Esophagus muscularis mucosa (tissue), 4 donors: ENCODE measurements at regions not wholly inside any gene's neighbourhood (a gene's known extent, or its start where the extent isn't known, plus 50 kb on each side); places are given as distances from the start of the nearest gene placed in this dataset.
"Not testable (repeated sequence)": the region's sequence is repeated elsewhere in the genome, so short reads cannot be mapped to it uniquely, and the experiment has no call there.

Experiments used
- DNase-seq: peaks from one replicate; pipeline ENCODE4 v3.0.0-alpha.2; 2017; ENCODE audit errors: extremely low spot score
- H3K27ac ChIP-seq, 4 donors: fragments of 200-600 bp; sonication (generic); replicated peaks in 1 of 4; 1 replicate in 3 of 4; 2 replicates in 1 of 4; pipeline ENCODE4 v1.5.1; 2016 to 2019; ENCODE audit warnings: mild to moderate bottlenecking in 1 of 4
- H3K27me3 ChIP-seq, 4 donors: fragments of 200-600 bp; sonication (generic); one replicate each; pipeline versions ENCODE4 v1.5.1 to v1.6.0; 2016 to 2019
- H3K36me3 ChIP-seq, 4 donors: fragments of 200-600 bp; sonication (generic); one replicate each; pipeline ENCODE4 v1.5.1; 2016 to 2019
- H3K4me1 ChIP-seq, 4 donors: fragments of 200-600 bp; sonication (generic); one replicate each; pipeline ENCODE4 v1.5.1; 2016 to 2019
- H3K4me3 ChIP-seq, 4 donors: fragments of 200-600 bp; sonication (generic); 1 replicate in 2 of 4; 2 replicates in 2 of 4; pipeline ENCODE4 v1.5.1; 2016 to 2019; ENCODE audit warnings: mild to moderate bottlenecking in 4 of 4, moderate library complexity in 1 of 4
- H3K9me3 ChIP-seq, 4 donors: fragments of 200-600 bp; sonication (generic); 1 replicate in 3 of 4; 2 replicates in 1 of 4; pipeline ENCODE4 v1.5.1; 2016 to 2019
- EP300 ChIP-seq: sonication (generic); formaldehyde crosslinking; IDR thresholded peaks from one replicate; pipeline ENCODE4 v1.6.1; 2017; ENCODE audit warnings: antibody characterized with exemption
- POLR2A ChIP-seq: fragments of 450-650 bp; IDR thresholded peaks from one replicate; pipeline ENCODE4 v1.6.1; 2017; ENCODE audit warnings: antibody characterized with exemption, moderate library complexity, mild to moderate bottlenecking, low read depth
- POLR2AphosphoS5 ChIP-seq, 2 donors: sonication (generic); formaldehyde crosslinking; IDR thresholded peaks; one replicate each; pipeline ENCODE4 v1.6.1; 2017; ENCODE audit warnings: antibody characterized with exemption in 2 of 2
- WGBS: methylation state at CpG from one replicate; pipeline ENCODE4 v1.1.5; 2018; 5-methylcytosine and 5-hydroxymethylcytosine counted together
- intact Hi-C: fragments of 100-400 bp; cut with DNase I; formaldehyde crosslinking; loops from one replicate; pipeline ENCODE4 v1.15.1; 2023
- TF ChIP-seq, protein P1 (sequence below), 3 experiments: fragments of 200-600 bp in 2 of 3; fragments of 450-650 bp in 1 of 3; sonication (generic) in 2 of 3; IDR thresholded peaks; one replicate each; pipeline ENCODE4 v1.5.1; 2017 to 2019; ENCODE audit warnings: antibody characterized with exemption in 3 of 3, mild to moderate bottlenecking in 2 of 3, moderate library complexity in 1 of 3

DNA sequence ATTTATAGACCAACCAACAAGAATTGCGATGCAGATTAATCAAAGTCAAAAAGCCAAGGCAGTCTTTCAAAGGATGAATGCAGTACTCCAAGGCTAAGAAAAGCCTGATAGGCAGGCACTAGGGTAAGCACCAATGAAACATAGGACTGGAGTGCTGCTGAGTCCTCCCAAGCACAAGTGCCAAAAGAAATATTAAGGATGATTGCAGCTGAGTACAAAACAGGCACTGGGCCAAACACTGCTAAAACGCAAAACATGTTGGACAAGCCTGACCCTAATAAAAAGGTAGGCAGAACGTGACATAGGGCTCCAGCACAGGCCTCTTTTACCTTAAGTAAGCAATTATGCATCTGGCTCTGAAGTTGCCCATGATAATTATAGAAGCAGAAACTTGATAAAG lies 160.1 kb upstream of the LRP1B start:
- Histone ChIP-seq H3K27ac (no peak overlapping the region), H3K36me3 (no peaks in the 10 kb centered on the region), H3K9me3 (no peaks in the 10 kb centered on the region), H3K27me3 (no peaks in the 10 kb centered on the region), H3K4me3 (no peak overlapping the region), H3K4me1 (no peaks in the 10 kb centered on the region)
- TF ChIP-seq POLR2AphosphoS5 (IDR thresholded peaks at IDR 0.05) (no peak), EP300 (no peak), POLR2A (no peak)
- TF ChIP-seq, protein P1, sequence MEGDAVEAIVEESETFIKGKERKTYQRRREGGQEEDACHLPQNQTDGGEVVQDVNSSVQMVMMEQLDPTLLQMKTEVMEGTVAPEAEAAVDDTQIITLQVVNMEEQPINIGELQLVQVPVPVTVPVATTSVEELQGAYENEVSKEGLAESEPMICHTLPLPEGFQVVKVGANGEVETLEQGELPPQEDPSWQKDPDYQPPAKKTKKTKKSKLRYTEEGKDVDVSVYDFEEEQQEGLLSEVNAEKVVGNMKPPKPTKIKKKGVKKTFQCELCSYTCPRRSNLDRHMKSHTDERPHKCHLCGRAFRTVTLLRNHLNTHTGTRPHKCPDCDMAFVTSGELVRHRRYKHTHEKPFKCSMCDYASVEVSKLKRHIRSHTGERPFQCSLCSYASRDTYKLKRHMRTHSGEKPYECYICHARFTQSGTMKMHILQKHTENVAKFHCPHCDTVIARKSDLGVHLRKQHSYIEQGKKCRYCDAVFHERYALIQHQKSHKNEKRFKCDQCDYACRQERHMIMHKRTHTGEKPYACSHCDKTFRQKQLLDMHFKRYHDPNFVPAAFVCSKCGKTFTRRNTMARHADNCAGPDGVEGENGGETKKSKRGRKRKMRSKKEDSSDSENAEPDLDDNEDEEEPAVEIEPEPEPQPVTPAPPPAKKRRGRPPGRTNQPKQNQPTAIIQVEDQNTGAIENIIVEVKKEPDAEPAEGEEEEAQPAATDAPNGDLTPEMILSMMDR (IDR thresholded peaks at IDR 0.05): no peak
- intact Hi-C loops: no loop called here
- DNase-seq: no peak
- 43% methylated on average over 3 of the region's 3 CpGs for whole genome bisulfite sequencing

DNA sequence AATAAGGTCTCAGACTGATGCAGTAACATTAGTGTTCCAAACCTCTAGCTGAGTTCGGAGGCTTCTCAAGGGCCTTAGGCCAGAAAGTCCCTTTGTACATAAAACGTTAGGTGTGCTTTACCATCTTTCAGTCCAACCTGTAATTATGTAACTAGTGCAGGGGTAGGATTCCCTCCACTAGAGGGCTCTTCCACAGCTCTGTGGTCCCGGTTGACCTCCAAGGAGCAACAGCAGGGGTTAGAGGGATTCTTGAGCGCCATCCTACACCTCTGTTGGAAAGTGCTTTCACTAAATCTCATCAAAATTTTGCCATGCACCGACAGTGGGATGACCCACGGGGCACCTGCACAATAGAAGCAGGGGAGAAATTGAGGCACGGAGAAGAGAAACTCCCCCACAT lies 155.8 kb upstream of the LRP1B start:
- WGBS: 47% methylated on average over 7 of the region's 7 CpGs
- intact Hi-C loops: no loop called here

DNA sequence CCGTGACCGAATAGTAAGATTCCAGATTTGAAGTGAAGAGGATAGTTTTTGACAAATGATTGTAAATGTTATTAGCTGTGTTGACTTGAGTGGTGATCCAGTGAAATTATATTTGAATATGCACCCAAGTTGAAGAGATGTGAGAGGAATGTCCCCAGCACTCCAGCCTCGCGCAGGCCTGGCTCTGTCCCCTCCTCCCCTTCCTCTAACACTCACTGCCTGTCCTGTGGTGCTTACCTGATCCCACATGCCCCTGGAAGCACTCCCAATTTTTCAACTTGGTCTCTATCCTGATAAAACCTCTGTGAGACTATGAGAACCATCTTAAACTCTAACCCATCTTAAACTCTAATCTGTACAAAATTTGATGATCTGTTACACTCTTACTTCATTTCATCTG lies 154.7 kb upstream of the LRP1B start:
- no peak overlapping the region for H3K27ac ChIP-seq
- H3K36me3 ChIP-seq: no peaks in the 10 kb centered on the region
- intact Hi-C loops: no loop called here
- no peaks in the 10 kb centered on the region for H3K27me3 ChIP-seq
- WGBS: 83% methylated on average over 4 of the region's 4 CpGs
- no peak for TF ChIP-seq POLR2AphosphoS5 (IDR thresholded peaks at IDR 0.05)
- TF ChIP-seq, protein P1 (IDR thresholded peaks at IDR 0.05): no peak
- no peak for TF ChIP-seq EP300
- no peak for TF ChIP-seq POLR2A
- DNase-seq: no peak
- no peaks in the 10 kb centered on the region for H3K9me3 ChIP-seq
- H3K4me1 ChIP-seq: no peaks in the 10 kb centered on the region
- H3K4me3 ChIP-seq: no peak overlapping the region

More for the DNA sequence above, 155.8 kb upstream of the LRP1B start:
- no peak for DNase-seq
- no peaks in the 10 kb centered on the region for H3K9me3 ChIP-seq
- H3K27me3 ChIP-seq: no peaks in the 10 kb centered on the region
- no peak overlapping the region for H3K27ac ChIP-seq
- H3K4me1 ChIP-seq: no peaks in the 10 kb centered on the region
- no peak overlapping the region for H3K4me3 ChIP-seq
- no peaks in the 10 kb centered on the region for H3K36me3 ChIP-seq
- TF ChIP-seq POLR2A (no peak), POLR2AphosphoS5 (IDR thresholded peaks at IDR 0.05) (no peak), EP300 (no peak)
- TF ChIP-seq, protein P1 (IDR thresholded peaks at IDR 0.05): no peak

DNA sequence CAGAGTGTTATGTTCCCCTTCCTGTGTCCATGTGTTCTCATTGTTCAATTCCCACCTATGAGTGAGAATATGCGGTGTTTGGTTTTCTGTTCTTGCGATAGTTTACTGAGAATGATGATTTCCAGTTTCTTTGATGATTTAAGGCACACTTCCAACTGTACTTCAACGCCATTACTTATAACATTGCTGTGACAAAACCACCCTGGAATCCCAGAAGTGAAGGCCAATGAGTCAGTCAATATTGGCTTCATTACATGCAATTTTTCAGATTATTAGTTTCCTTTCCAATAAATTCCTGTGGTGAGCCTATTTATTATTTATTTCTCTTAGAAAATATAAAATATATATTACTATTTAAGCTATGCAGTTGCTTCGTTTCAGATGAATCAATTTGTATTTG lies 153.5 kb upstream of the LRP1B start:
- H3K36me3 ChIP-seq, H3K4me1 ChIP-seq, H3K4me3 ChIP-seq, H3K27ac ChIP-seq, H3K27me3 ChIP-seq, H3K9me3 ChIP-seq, DNase-seq, intact Hi-C loops: not testable (repeated sequence)
- WGBS: 80% methylated on average over 4 of the region's 4 CpGs

DNA sequence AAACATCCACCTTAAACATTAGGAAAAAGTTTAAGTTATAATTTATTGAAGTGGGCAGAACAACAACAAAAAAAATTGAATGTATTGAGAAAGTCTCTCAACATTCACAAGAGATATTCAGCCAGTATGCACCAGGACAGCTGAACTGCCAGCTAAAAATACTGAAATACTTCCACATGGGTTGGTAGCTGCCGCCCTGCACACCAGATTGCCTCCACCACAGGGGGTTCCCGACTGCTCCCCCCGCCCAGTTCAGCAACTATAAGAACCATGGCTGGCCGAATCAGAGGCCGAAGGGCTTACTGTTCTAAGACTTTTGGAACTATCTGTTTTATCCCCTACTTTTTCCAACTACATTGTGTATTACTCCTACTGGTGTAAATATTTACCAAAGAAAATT lies 150.0 kb upstream of the LRP1B start:
- 75% methylated on average over 5 of the region's 5 CpGs for WGBS
- H3K27ac ChIP-seq: no peak overlapping the region
- no peak for DNase-seq
- H3K27me3 ChIP-seq: no peaks in the 10 kb centered on the region
- H3K4me1 ChIP-seq: no peaks in the 10 kb centered on the region
- TF ChIP-seq POLR2A (no peak), POLR2AphosphoS5 (IDR thresholded peaks at IDR 0.05) (no peak), EP300 (no peak)
- TF ChIP-seq, protein P1 (IDR thresholded peaks at IDR 0.05): no peak
- H3K4me3 ChIP-seq: no peak overlapping the region
- intact Hi-C loops: no loop called here
- H3K9me3 ChIP-seq: no peaks in the 10 kb centered on the region
- no peaks in the 10 kb centered on the region for H3K36me3 ChIP-seq
